Stimulated activated memory B cell treated with anti-CD40 and anti-IgM and Interleukin-4, amounts not matched to agents 10 μg/mL and 1 μg/mL and 100 μg/mL, for 72 hours (primary cell): ENCODE measurements at regions not wholly inside any gene's neighbourhood (a gene's known extent, or its start where the extent isn't known, plus 50 kb on each side); places are given as distances from the start of the nearest gene placed in this dataset.

Experiments
- ATAC-seq: fragments of 150-1000 bp; cut with Tn5 transposase; 2 replicates; pipeline ENCODE4 v1.10.0; 2021
- H3K27ac Mint-ChIP-seq: one replicate; pipeline ENCODE4 v1.8.0; 2022; ENCODE audit warnings: mild to moderate bottlenecking, mixed read lengths
- H3K27me3 Mint-ChIP-seq: one replicate; pipeline ENCODE4 v1.8.0; 2022; ENCODE audit warnings: mixed read lengths
- H3K36me3 Mint-ChIP-seq: one replicate; pipeline ENCODE4 v1.8.0; 2022; ENCODE audit warnings: mixed read lengths
- H3K4me1 Mint-ChIP-seq: one replicate; pipeline ENCODE4 v1.8.0; 2022; ENCODE audit warnings: mixed read lengths
- H3K4me3 Mint-ChIP-seq: one replicate; pipeline ENCODE4 v1.8.0; 2022; ENCODE audit warnings: mild to moderate bottlenecking, moderate library complexity, mixed read lengths
- H3K9me3 Mint-ChIP-seq: one replicate; pipeline ENCODE4 v1.8.0; 2022; ENCODE audit warnings: mixed read lengths

GRCh38 chr9:28289746-28290145, 716.5 kb upstream of the C9orf72 start:
- H3K4me3 Mint-ChIP-seq, result no peak overlapping the region
- no peaks in the 10 kb centered on the region for H3K9me3 Mint-ChIP-seq
- H3K27me3 Mint-ChIP-seq, result no peaks in the 10 kb centered on the region
- H3K4me1 Mint-ChIP-seq, result no peaks in the 10 kb centered on the region
- H3K36me3 Mint-ChIP-seq, result no peaks in the 10 kb centered on the region
- no peak overlapping the region for H3K27ac Mint-ChIP-seq
- ATAC-seq, result no peak

GRCh38 chr9:28293369-28294090, 720.2 kb upstream of the C9orf72 start:
- Mint-ChIP-seq H3K4me1 (no peaks in the 10 kb centered on the region), H3K9me3 (no peaks in the 10 kb centered on the region), H3K27me3 (no peaks in the 10 kb centered on the region), H3K27ac (no peak overlapping the region), H3K4me3 (no peak overlapping the region), H3K36me3 (no peaks in the 10 kb centered on the region)
- ATAC-seq, result no peak

- no peak for ATAC-seq
- Mint-ChIP-seq H3K36me3 (no peaks in the 10 kb centered on the region), H3K4me3 (no peak overlapping the region), H3K9me3 (peaks cover 4% of the 10 kb centered on the region), H3K27ac (no peak overlapping the region), H3K4me1 (no peaks in the 10 kb centered on the region), H3K27me3 (no peaks in the 10 kb centered on the region)
Measured at GRCh38 chr9:28301281-28301680, 728.0 kb upstream of the C9orf72 start.

- no peaks in the 10 kb centered on the region for H3K36me3 Mint-ChIP-seq
Measured at GRCh38 chr9:28317745-28318144, 744.5 kb upstream of the C9orf72 start.

GRCh38 chr9:28318515-28318914, 745.2 kb upstream of the C9orf72 start:
- Mint-ChIP-seq H3K4me3 (no peak overlapping the region), H3K4me1 (no peaks in the 10 kb centered on the region), H3K27ac (no peak overlapping the region), H3K27me3 (no peaks in the 10 kb centered on the region), H3K9me3 (peaks cover 3% of the 10 kb centered on the region), H3K36me3 (no peaks in the 10 kb centered on the region)
- no peak for ATAC-seq

More at GRCh38 chr9:28317745-28318144, 744.5 kb upstream of the C9orf72 start:
- Mint-ChIP-seq H3K9me3 (peaks cover 3% of the 10 kb centered on the region), H3K4me1 (no peaks in the 10 kb centered on the region), H3K27me3 (no peaks in the 10 kb centered on the region), H3K27ac (no peak overlapping the region), H3K4me3 (no peak overlapping the region)
- ATAC-seq, result no peak

GRCh38 chr9:28319981-28320380, 746.7 kb upstream of the C9orf72 start:
- H3K27ac Mint-ChIP-seq, result no peak overlapping the region
- ATAC-seq, result no peak
- H3K4me1 Mint-ChIP-seq, result no peaks in the 10 kb centered on the region
- H3K36me3 Mint-ChIP-seq, result no peaks in the 10 kb centered on the region
- peaks cover 3% of the 10 kb centered on the region for H3K9me3 Mint-ChIP-seq
- no peaks in the 10 kb centered on the region for H3K27me3 Mint-ChIP-seq
- no peak overlapping the region for H3K4me3 Mint-ChIP-seq

GRCh38 chr9:28320616-28321015, 747.3 kb upstream of the C9orf72 start:
- no peak for ATAC-seq
- H3K9me3 Mint-ChIP-seq, result peaks cover 3% of the 10 kb centered on the region
- no peaks in the 10 kb centered on the region for H3K4me1 Mint-ChIP-seq

GRCh38 chr9:28329323-28329722, 756.0 kb upstream of the C9orf72 start:
- H3K36me3 Mint-ChIP-seq, result no peaks in the 10 kb centered on the region
- no peak for ATAC-seq
- H3K27ac Mint-ChIP-seq, result no peak overlapping the region
- peaks cover 9% of the 10 kb centered on the region for H3K9me3 Mint-ChIP-seq
- H3K27me3 Mint-ChIP-seq, result no peaks in the 10 kb centered on the region
- H3K4me3 Mint-ChIP-seq, result no peak overlapping the region
- H3K4me1 Mint-ChIP-seq, result no peaks in the 10 kb centered on the region

More at GRCh38 chr9:28320616-28321015, 747.3 kb upstream of the C9orf72 start:
- Mint-ChIP-seq H3K4me3 (no peak overlapping the region), H3K36me3 (no peaks in the 10 kb centered on the region), H3K27me3 (no peaks in the 10 kb centered on the region), H3K27ac (no peak overlapping the region)

GRCh38 chr9:28332648-28333047, 759.4 kb upstream of the C9orf72 start:
- H3K4me1 Mint-ChIP-seq, result no peaks in the 10 kb centered on the region
- peaks cover 7% of the 10 kb centered on the region for H3K9me3 Mint-ChIP-seq
- H3K36me3 Mint-ChIP-seq, result no peaks in the 10 kb centered on the region
- no peak overlapping the region for H3K27ac Mint-ChIP-seq
- no peak for ATAC-seq
- H3K27me3 Mint-ChIP-seq, result no peaks in the 10 kb centered on the region
- H3K4me3 Mint-ChIP-seq, result no peak overlapping the region

GRCh38 chr9:28341913-28342312, 768.6 kb upstream of the C9orf72 start:
- no peaks in the 10 kb centered on the region for H3K27me3 Mint-ChIP-seq
- H3K4me1 Mint-ChIP-seq, result no peaks in the 10 kb centered on the region
- no peak overlapping the region for H3K4me3 Mint-ChIP-seq
- ATAC-seq, result no peak
- no peak overlapping the region for H3K27ac Mint-ChIP-seq
- no peaks in the 10 kb centered on the region for H3K36me3 Mint-ChIP-seq
- H3K9me3 Mint-ChIP-seq, result peaks cover 8% of the 10 kb centered on the region

GRCh38 chr9:28342815-28343338, 769.6 kb upstream of the C9orf72 start:
- Mint-ChIP-seq H3K4me3 (no peak overlapping the region), H3K9me3 (peaks cover 3% of the 10 kb centered on the region), H3K27me3 (no peaks in the 10 kb centered on the region), H3K4me1 (no peaks in the 10 kb centered on the region), H3K27ac (no peak overlapping the region), H3K36me3 (no peaks in the 10 kb centered on the region)
- no peak for ATAC-seq

- Mint-ChIP-seq H3K27me3 (no peaks in the 10 kb centered on the region), H3K4me1 (no peaks in the 10 kb centered on the region), H3K4me3 (no peak overlapping the region), H3K9me3 (peaks cover 5% of the 10 kb centered on the region), H3K36me3 (no peaks in the 10 kb centered on the region), H3K27ac (no peak overlapping the region)
- ATAC-seq, result no peak
Measured at GRCh38 chr9:28363151-28363562, 789.9 kb upstream of the C9orf72 start.

- H3K27me3 Mint-ChIP-seq, result no peaks in the 10 kb centered on the region
- H3K4me1 Mint-ChIP-seq, result no peaks in the 10 kb centered on the region
- H3K9me3 Mint-ChIP-seq, result peaks cover 3% of the 10 kb centered on the region
- H3K27ac Mint-ChIP-seq, result no peak overlapping the region
- no peak for ATAC-seq
- H3K4me3 Mint-ChIP-seq, result no peak overlapping the region
- H3K36me3 Mint-ChIP-seq, result no peaks in the 10 kb centered on the region
Measured at GRCh38 chr9:28365020-28365640, 791.8 kb upstream of the C9orf72 start.

- Mint-ChIP-seq H3K4me1 (no peaks in the 10 kb centered on the region), H3K27ac (no peak overlapping the region), H3K9me3 (peaks cover 3% of the 10 kb centered on the region), H3K36me3 (no peaks in the 10 kb centered on the region), H3K27me3 (no peaks in the 10 kb centered on the region), H3K4me3 (no peak overlapping the region)
- ATAC-seq, result no peak
Measured at GRCh38 chr9:28365728-28366127, 792.4 kb upstream of the C9orf72 start.

- Mint-ChIP-seq H3K27ac (no peak overlapping the region), H3K9me3 (no peaks in the 10 kb centered on the region), H3K4me3 (no peak overlapping the region), H3K4me1 (no peaks in the 10 kb centered on the region), H3K27me3 (no peaks in the 10 kb centered on the region), H3K36me3 (no peaks in the 10 kb centered on the region)
- no peak for ATAC-seq
Measured at GRCh38 chr9:28378231-28378630, 805.0 kb upstream of the C9orf72 start.

GRCh38 chr9:28379082-28379481, 805.8 kb upstream of the C9orf72 start:
- Mint-ChIP-seq H3K27me3 (no peaks in the 10 kb centered on the region), H3K9me3 (no peaks in the 10 kb centered on the region), H3K4me1 (no peaks in the 10 kb centered on the region), H3K36me3 (no peaks in the 10 kb centered on the region), H3K27ac (no peak overlapping the region), H3K4me3 (no peak overlapping the region)
- ATAC-seq, result no peak
